ENCODE measurements at regions not wholly inside any gene's neighbourhood (a gene's known extent, or its start where the extent isn't known, plus 50 kb on each side); places are given as distances from the start of the nearest gene placed in this dataset.
"Not testable (repeated sequence)": the region's sequence is repeated elsewhere in the genome, so short reads cannot be mapped to it uniquely, and the experiment has no call there.

GRCh38 chr6:1477432-1478090 lies 88.2 kb downstream of the FOXF2 start:
- H3K4me3 ChIP-seq (ENCODE audit: low read depth, low read length): no peak overlapping the region
- Mint-ChIP-seq H3K4me3 (peak overlapping the region in 1 of 4 donors; percentile 30), H3K27ac (no peak overlapping the region), H3K36me3 (no peaks in the 10 kb centered on the region), H3K9me3 (peaks cover 0 to 8% (median 0%) of the 10 kb centered on the region in 7 donors), H3K27me3 (peaks cover 6% of the 10 kb centered on the region), H3K4me1 (no peaks in the 10 kb centered on the region)
- H3K9me3 ChIP-seq (ENCODE audit: control insufficient read depth in 2 of 2, low read length in 2 of 2): no peaks in the 10 kb centered on the region
- ATAC-seq (ENCODE audit: low read depth in 2 of 2) (no peak), DNase-seq (no peak)
- H3K36me3 ChIP-seq (ENCODE audit: control insufficient read depth, insufficient read depth, low read length): no peaks in the 10 kb centered on the region
- H3K27ac ChIP-seq (ENCODE audit: insufficient read depth, low read length, poor library complexity, severe bottlenecking): no peak overlapping the region
- H3K4me1 ChIP-seq (ENCODE audit: control insufficient read depth, insufficient read depth, low read length, poor library complexity, severe bottlenecking): no peaks in the 10 kb centered on the region
- H3K27me3 ChIP-seq (ENCODE audit: control insufficient read depth, insufficient read depth, low read length): peaks cover 15% of the 10 kb centered on the region

GRCh38 chr6:1478163-1478826 lies 88.9 kb downstream of the FOXF2 start:
- not testable (repeated sequence) for H3K4me1 Mint-ChIP-seq; H3K4me3 ChIP-seq (ENCODE audit: low read depth, low read length); H3K9me3 ChIP-seq (ENCODE audit: control insufficient read depth in 2 of 2, low read length in 2 of 2); DNase-seq; ATAC-seq (ENCODE audit: low read depth in 2 of 2); H3K4me1 ChIP-seq (ENCODE audit: control insufficient read depth, insufficient read depth, low read length, poor library complexity, severe bottlenecking); H3K27ac ChIP-seq (ENCODE audit: insufficient read depth, low read length, poor library complexity, severe bottlenecking); H3K9me3 Mint-ChIP-seq; H3K36me3 ChIP-seq (ENCODE audit: control insufficient read depth, insufficient read depth, low read length); H3K27me3 Mint-ChIP-seq; H3K36me3 Mint-ChIP-seq
- Mint-ChIP-seq H3K4me3 (peak overlapping the region in 1 of 4 donors; percentile 30), H3K27ac (peak overlapping the region in 1 of 3 donors; percentile 6)
- H3K27me3 ChIP-seq (ENCODE audit: control insufficient read depth, insufficient read depth, low read length): peaks cover 12% of the 10 kb centered on the region

GRCh38 chr6:1479095-1479494 lies 89.7 kb downstream of the FOXF2 start:
- Mint-ChIP-seq H3K9me3 (peaks cover 0 to 8% (median 0%) of the 10 kb centered on the region in 7 donors), H3K27ac (no peak overlapping the region), H3K4me1 (no peaks in the 10 kb centered on the region), H3K4me3 (no peak overlapping the region), H3K27me3 (peaks cover 6% of the 10 kb centered on the region), H3K36me3 (no peaks in the 10 kb centered on the region)
- H3K4me3 ChIP-seq (ENCODE audit: low read depth, low read length): no peak overlapping the region
- H3K27ac ChIP-seq (ENCODE audit: insufficient read depth, low read length, poor library complexity, severe bottlenecking): no peak overlapping the region
- H3K36me3 ChIP-seq (ENCODE audit: control insufficient read depth, insufficient read depth, low read length): no peaks in the 10 kb centered on the region
- no peaks in the 10 kb centered on the region for H3K9me3 ChIP-seq (ENCODE audit: control insufficient read depth in 2 of 2, low read length in 2 of 2)
- peaks cover 9% of the 10 kb centered on the region for H3K27me3 ChIP-seq (ENCODE audit: control insufficient read depth, insufficient read depth, low read length)
- no peaks in the 10 kb centered on the region for H3K4me1 ChIP-seq (ENCODE audit: control insufficient read depth, insufficient read depth, low read length, poor library complexity, severe bottlenecking)
- no peak for ATAC-seq (ENCODE audit: low read depth in 2 of 2)
- DNase-seq: no peak

GRCh38 chr6:1479601-1480221 lies 90.3 kb downstream of the FOXF2 start:
- Histone ChIP-seq H3K27me3 (ENCODE audit: control insufficient read depth, insufficient read depth, low read length) (peaks cover 9% of the 10 kb centered on the region), H3K4me1 (ENCODE audit: control insufficient read depth, insufficient read depth, low read length, poor library complexity, severe bottlenecking) (no peaks in the 10 kb centered on the region), H3K9me3 (ENCODE audit: control insufficient read depth in 2 of 2, low read length in 2 of 2) (no peaks in the 10 kb centered on the region), H3K36me3 (ENCODE audit: control insufficient read depth, insufficient read depth, low read length) (no peaks in the 10 kb centered on the region), H3K4me3 (ENCODE audit: low read depth, low read length) (no peak overlapping the region), H3K27ac (ENCODE audit: insufficient read depth, low read length, poor library complexity, severe bottlenecking) (no peak overlapping the region)
- no peaks in the 10 kb centered on the region for H3K4me1 Mint-ChIP-seq
- no peak for DNase-seq
- H3K27me3 Mint-ChIP-seq: peaks cover 6% of the 10 kb centered on the region
- no peak overlapping the region for H3K4me3 Mint-ChIP-seq
- no peaks in the 10 kb centered on the region for H3K36me3 Mint-ChIP-seq
- ATAC-seq (ENCODE audit: low read depth in 2 of 2): no peak
- H3K9me3 Mint-ChIP-seq: peaks cover 0 to 8% (median 0%) of the 10 kb centered on the region in 7 donors
- H3K27ac Mint-ChIP-seq: no peak overlapping the region

- H3K4me1 ChIP-seq (ENCODE audit: control insufficient read depth, insufficient read depth, low read length, poor library complexity, severe bottlenecking): no peaks in the 10 kb centered on the region
- H3K27me3 ChIP-seq (ENCODE audit: control insufficient read depth, insufficient read depth, low read length): peaks cover 9% of the 10 kb centered on the region
- Mint-ChIP-seq H3K27me3 (peaks cover 6% of the 10 kb centered on the region), H3K4me1 (no peaks in the 10 kb centered on the region), H3K36me3 (no peaks in the 10 kb centered on the region), H3K27ac (no peak overlapping the region), H3K4me3 (no peak overlapping the region), H3K9me3 (peaks cover 0 to 10% (median 0%) of the 10 kb centered on the region in 7 donors)
- no peaks in the 10 kb centered on the region for H3K9me3 ChIP-seq (ENCODE audit: control insufficient read depth in 2 of 2, low read length in 2 of 2)
- no peak for DNase-seq
- no peak overlapping the region for H3K4me3 ChIP-seq (ENCODE audit: low read depth, low read length)
- no peak for ATAC-seq (ENCODE audit: low read depth in 2 of 2)
- no peak overlapping the region for H3K27ac ChIP-seq (ENCODE audit: insufficient read depth, low read length, poor library complexity, severe bottlenecking)
- H3K36me3 ChIP-seq (ENCODE audit: control insufficient read depth, insufficient read depth, low read length): no peaks in the 10 kb centered on the region
Measured at GRCh38 chr6:1481286-1481685, 91.9 kb downstream of the FOXF2 start.

GRCh38 chr6:1482381-1483166 lies 93.2 kb downstream of the FOXF2 start:
- Mint-ChIP-seq H3K9me3 (peaks cover 0 to 10% (median 0%) of the 10 kb centered on the region in 7 donors), H3K4me3 (no peak overlapping the region), H3K27ac (no peak overlapping the region), H3K27me3 (peaks cover 6% of the 10 kb centered on the region), H3K4me1 (no peaks in the 10 kb centered on the region), H3K36me3 (no peaks in the 10 kb centered on the region)
- Histone ChIP-seq H3K9me3 (ENCODE audit: control insufficient read depth in 2 of 2, low read length in 2 of 2) (no peaks in the 10 kb centered on the region), H3K4me3 (ENCODE audit: low read depth, low read length) (no peak overlapping the region), H3K27me3 (ENCODE audit: control insufficient read depth, insufficient read depth, low read length) (peaks cover 6% of the 10 kb centered on the region), H3K36me3 (ENCODE audit: control insufficient read depth, insufficient read depth, low read length) (no peaks in the 10 kb centered on the region), H3K4me1 (ENCODE audit: control insufficient read depth, insufficient read depth, low read length, poor library complexity, severe bottlenecking) (no peaks in the 10 kb centered on the region), H3K27ac (ENCODE audit: insufficient read depth, low read length, poor library complexity, severe bottlenecking) (no peak overlapping the region)
- no peak for ATAC-seq (ENCODE audit: low read depth in 2 of 2)
- DNase-seq: no peak

- ATAC-seq (ENCODE audit: low read depth in 2 of 2): no peak
- Histone ChIP-seq H3K27me3 (ENCODE audit: control insufficient read depth, insufficient read depth, low read length) (peaks cover 2% of the 10 kb centered on the region), H3K27ac (ENCODE audit: insufficient read depth, low read length, poor library complexity, severe bottlenecking) (no peak overlapping the region), H3K4me3 (ENCODE audit: low read depth, low read length) (no peak overlapping the region), H3K4me1 (ENCODE audit: control insufficient read depth, insufficient read depth, low read length, poor library complexity, severe bottlenecking) (no peaks in the 10 kb centered on the region), H3K9me3 (ENCODE audit: control insufficient read depth in 2 of 2, low read length in 2 of 2) (no peaks in the 10 kb centered on the region), H3K36me3 (ENCODE audit: control insufficient read depth, insufficient read depth, low read length) (no peaks in the 10 kb centered on the region)
- H3K4me3 Mint-ChIP-seq: no peak overlapping the region
- no peaks in the 10 kb centered on the region for H3K36me3 Mint-ChIP-seq
- H3K27ac Mint-ChIP-seq: no peak overlapping the region
- H3K9me3 Mint-ChIP-seq: peaks cover 0 to 8% (median 0%) of the 10 kb centered on the region in 7 donors
- peaks cover 6% of the 10 kb centered on the region for H3K27me3 Mint-ChIP-seq
- DNase-seq: no peak
- H3K4me1 Mint-ChIP-seq: no peaks in the 10 kb centered on the region
Measured at GRCh38 chr6:1485678-1486077, 96.3 kb downstream of the FOXF2 start.

Data from CD4-positive, CD25-positive, alpha-beta regulatory T cell (primary cell).